ENCODE measurements at regions not wholly inside any gene's neighbourhood (a gene's known extent, or its start where the extent isn't known, plus 50 kb on each side); places are given as distances from the start of the nearest gene placed in this dataset.

DNA sequence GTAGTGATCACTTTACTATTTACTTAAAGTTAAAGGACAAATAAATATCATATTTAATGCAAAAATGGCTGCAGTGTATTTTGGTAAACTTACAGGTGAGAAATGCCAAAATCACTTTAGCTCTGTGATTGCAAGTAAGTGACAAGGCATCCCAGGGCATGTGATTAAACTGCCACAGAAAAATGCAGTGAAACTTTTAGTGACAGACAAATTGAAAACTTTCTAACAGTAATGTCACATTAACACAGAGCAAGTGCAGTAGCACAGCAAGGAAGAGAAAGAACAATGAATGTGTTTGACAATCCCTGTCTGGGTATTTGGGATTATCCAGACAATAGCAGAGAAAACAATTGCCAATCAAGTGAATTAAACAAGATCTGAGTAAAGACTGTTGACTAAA is 606.8 kb downstream of the SLCO4C1 start:
- Histone ChIP-seq H2BK15ac (ENCODE audit: low read depth, low read length) (no peak overlapping the region), H3K4ac (ENCODE audit: low read depth, low read length) (no peak overlapping the region), H3K9me3 (ENCODE audit: control insufficient read depth, low read depth, low read length) (no peaks in the 10 kb centered on the region), H4K8ac (replicated peaks; ENCODE audit: insufficient read length, low read depth, low read length) (no peak overlapping the region), H3K27ac (ENCODE audit: insufficient read length, low read depth, low read length) (no peak overlapping the region), H2AK5ac (ENCODE audit: insufficient read length, low read length) (no peak overlapping the region), H3K56ac (ENCODE audit: insufficient read length, low read depth, low read length) (no peak overlapping the region), H2BK5ac (ENCODE audit: insufficient read length, low read length) (no peak overlapping the region), H2AFZ (ENCODE audit: low read length) (no peak overlapping the region), H3K4me2 (ENCODE audit: insufficient read depth, insufficient read length, low read length) (no peak overlapping the region), H3K18ac (ENCODE audit: insufficient read length, low read depth, low read length) (no peak overlapping the region), H3K4me1 (ENCODE audit: insufficient read depth, low read length) (no peaks in the 10 kb centered on the region), H3T11ph (ENCODE audit: low read length) (no peak overlapping the region), H3K79me1 (ENCODE audit: insufficient read depth, low read depth, low read length, poor library complexity, severe bottlenecking) (no peaks in the 10 kb centered on the region), H3K27me3 (ENCODE audit: insufficient read depth, low read length) (no peaks in the 10 kb centered on the region), H3K79me2 (ENCODE audit: insufficient read depth, low read length) (no peaks in the 10 kb centered on the region), H4K20me1 (ENCODE audit: control insufficient read depth, insufficient read depth, insufficient read length) (no peaks in the 10 kb centered on the region), H3K9ac (ENCODE audit: extremely low read depth, insufficient read length, low read length) (no peak overlapping the region), H4K91ac (ENCODE audit: insufficient read length, low read depth, low read length) (no peak overlapping the region), H3K14ac (ENCODE audit: insufficient read depth, low read length) (no peak overlapping the region), H2BK120ac (ENCODE audit: low read depth, low read length, poor library complexity, severe bottlenecking) (no peak overlapping the region), H4K5ac (ENCODE audit: insufficient read length, low read depth, low read length) (no peak overlapping the region), H2BK12ac (ENCODE audit: insufficient read length, low read depth, low read length) (no peak overlapping the region), H3K23ac (ENCODE audit: insufficient read length, low read depth, low read length) (no peak overlapping the region), H3K23me2 (ENCODE audit: insufficient read length, low read depth, low read length, poor library complexity, severe bottlenecking) (no peaks in the 10 kb centered on the region), H2BK20ac (ENCODE audit: low read depth, low read length, poor library complexity, severe bottlenecking) (no peak overlapping the region)
- Mint-ChIP-seq H3K27me3 (ENCODE audit: low read depth) (no peaks in the 10 kb centered on the region), H3K36me3 (ENCODE audit: insufficient read depth in 1 of 3, low read depth in 3 of 3) (no peaks in the 10 kb centered on the region; a peak in 1 of 7 replicates), H3K4me3 (no peak overlapping the region), H3K4me1 (peaks cover 24 to 45% of the 10 kb centered on the region in 2 experiments), H3K27ac (no peak overlapping the region), H3K9me3 (no peaks in the 10 kb centered on the region)
- TF ChIP-seq CTCF (conservative IDR thresholded peaks at IDR 0.05), result no peak
- DNase-seq, result no peak

Data from H9 (cell line).